Mesodermal cell (in vitro differentiated cells): ENCODE measurements at regions not wholly inside any gene's neighbourhood (a gene's known extent, or its start where the extent isn't known, plus 50 kb on each side); places are given as distances from the start of the nearest gene placed in this dataset.

Source experiments
- H3K27ac ChIP-seq: 2 replicates; pipeline ENCODE4 v1.7.0; 2013; ENCODE audit warnings: mild to moderate bottlenecking, low read depth, low read length, moderate library complexity; ENCODE audit not compliant: severe bottlenecking
- H3K36me3 ChIP-seq: 2 replicates; pipeline ENCODE4 v1.7.1; 2013; ENCODE audit warnings: mild to moderate bottlenecking, low read length, moderate library complexity; ENCODE audit not compliant: control insufficient read depth, insufficient read depth
- H3K4me1 ChIP-seq: one replicate; pipeline ENCODE4 v1.7.1; 2013; ENCODE audit warnings: mild to moderate bottlenecking, low read length; ENCODE audit not compliant: insufficient read depth, control insufficient read depth, poor library complexity, severe bottlenecking
- H3K4me3 ChIP-seq: 2 replicates; pipeline ENCODE4 v1.7.0; 2013; ENCODE audit warnings: low read length, control low read depth, mild to moderate bottlenecking; ENCODE audit not compliant: insufficient read depth, poor library complexity, severe bottlenecking; ENCODE audit errors: extremely low read depth
- H3K9me3 ChIP-seq: 2 replicates; pipeline ENCODE4 v1.7.1; 2013; ENCODE audit warnings: mild to moderate bottlenecking, low read length, moderate library complexity; ENCODE audit not compliant: control insufficient read depth
- WGBS, 2 experiments: methylation state at CpG; one replicate each; pipeline ENCODE4 v1.1.5; 2013; ENCODE audit warnings: missing lambda C conversion rate in 2 of 2; ENCODE audit not compliant: insufficient coverage in 2 of 2; 5-methylcytosine and 5-hydroxymethylcytosine counted together

- H3K27ac ChIP-seq = no peak overlapping the region
- H3K4me1 ChIP-seq = no peaks in the 10 kb centered on the region
- H3K36me3 ChIP-seq = no peaks in the 10 kb centered on the region
- H3K4me3 ChIP-seq = no peak overlapping the region
- 56 to 58% methylated on average over 10 of the region's 10 CpGs for WGBS, 2 experiments
- no peaks in the 10 kb centered on the region for H3K9me3 ChIP-seq
Measured at GRCh38 chr21:41583274-41583790, 75.4 kb upstream of the TMPRSS2 start.

DNA sequence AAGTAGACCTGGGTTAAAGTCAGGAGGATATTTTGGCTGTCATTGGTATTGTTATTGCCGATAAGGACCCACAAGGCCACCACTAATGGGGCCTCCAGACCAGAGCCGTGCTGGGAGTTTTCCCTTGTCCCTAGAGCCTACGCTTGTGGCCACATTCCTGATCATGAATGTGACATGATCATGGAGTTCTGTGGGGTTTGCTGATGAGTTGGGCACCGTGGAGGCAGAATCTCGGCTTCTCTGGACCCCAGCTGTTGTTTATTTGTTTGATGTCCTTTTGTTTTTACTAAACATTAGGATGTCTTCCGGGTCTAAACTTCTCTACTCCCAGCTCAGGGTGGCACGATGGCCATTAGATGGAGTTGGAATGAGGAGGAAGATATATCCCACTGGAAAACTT, 74.9 kb upstream of the TMPRSS2 start:
- WGBS, 2 experiments = 94 to 100% methylated on average over 3 of the region's 7 CpGs
- H3K4me1 ChIP-seq = no peaks in the 10 kb centered on the region

DNA sequence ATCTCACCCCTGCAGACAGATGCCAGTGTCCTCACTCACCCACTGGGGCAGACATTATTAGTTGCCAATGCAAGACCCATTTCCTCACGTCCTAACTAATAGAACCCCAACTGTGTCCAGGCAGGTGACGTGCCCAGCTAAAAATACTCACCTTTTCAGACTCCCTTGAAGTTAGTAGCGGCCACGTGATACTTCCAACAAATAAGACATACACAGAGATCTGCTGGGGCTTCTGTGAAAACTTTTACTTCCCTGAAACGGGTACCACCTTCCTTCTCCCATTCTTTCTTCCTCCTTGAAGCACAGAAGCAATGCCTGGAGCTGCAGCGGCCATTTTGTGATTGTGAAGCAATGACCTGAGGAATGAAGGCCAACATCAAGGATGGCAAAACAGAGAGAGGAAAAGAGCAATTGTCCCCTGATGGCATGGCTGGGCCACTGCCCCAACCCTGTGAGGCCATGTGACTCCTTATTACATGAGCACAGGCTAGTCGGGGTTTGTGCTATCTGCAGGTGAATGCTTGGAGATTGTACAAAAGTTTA, 74.4 kb upstream of the TMPRSS2 start:
- WGBS, 2 experiments = 92 to 95% methylated on average over 4 to 7 of the region's 7 CpGs
- Histone ChIP-seq H3K4me3 (no peak overlapping the region), H3K4me1 (no peaks in the 10 kb centered on the region), H3K9me3 (peaks cover 6% of the 10 kb centered on the region), H3K27ac (no peak overlapping the region), H3K36me3 (no peaks in the 10 kb centered on the region)

More for the DNA sequence above, 74.9 kb upstream of the TMPRSS2 start:
- H3K9me3 ChIP-seq = peaks cover 4% of the 10 kb centered on the region
- H3K4me3 ChIP-seq = no peak overlapping the region
- no peak overlapping the region for H3K27ac ChIP-seq
- H3K36me3 ChIP-seq = no peaks in the 10 kb centered on the region

DNA sequence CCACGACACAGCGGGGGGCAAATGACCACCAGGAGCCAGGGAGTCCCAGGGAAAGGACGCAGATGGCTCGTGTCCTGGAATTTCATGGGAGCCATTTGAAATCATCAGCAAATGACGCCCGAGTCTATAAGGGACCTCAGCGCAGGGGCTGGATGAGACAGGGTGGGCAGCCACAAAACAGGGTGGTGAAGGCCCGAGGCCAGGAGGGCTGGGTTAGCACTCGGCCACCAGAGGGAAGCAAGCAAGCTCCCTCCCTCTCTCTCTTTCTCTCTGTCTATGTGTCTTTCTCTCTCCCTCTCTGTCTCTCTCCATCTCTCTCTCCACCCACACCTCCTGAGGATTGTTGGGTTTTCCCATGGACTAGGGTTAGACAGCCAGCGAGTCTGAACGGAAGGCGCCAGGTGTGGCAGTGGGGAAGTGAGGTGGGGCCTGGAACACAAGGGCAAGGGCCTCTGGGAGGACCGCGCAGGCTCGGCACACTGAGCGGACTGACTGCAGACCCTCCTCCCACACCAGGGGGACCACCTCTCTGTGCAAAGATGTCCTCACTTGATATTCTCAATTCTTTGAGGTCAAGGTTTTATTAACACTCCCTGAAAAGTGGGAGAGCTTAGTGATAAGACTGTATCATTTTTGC, 73.8 kb upstream of the TMPRSS2 start:
- no peak overlapping the region for H3K4me3 ChIP-seq
- H3K9me3 ChIP-seq = peaks cover 10% of the 10 kb centered on the region
- H3K27ac ChIP-seq = no peak overlapping the region
- H3K36me3 ChIP-seq = no peaks in the 10 kb centered on the region
- 88 to 93% methylated on average over 7 to 14 of the region's 16 CpGs for WGBS, 2 experiments
- no peaks in the 10 kb centered on the region for H3K4me1 ChIP-seq

DNA sequence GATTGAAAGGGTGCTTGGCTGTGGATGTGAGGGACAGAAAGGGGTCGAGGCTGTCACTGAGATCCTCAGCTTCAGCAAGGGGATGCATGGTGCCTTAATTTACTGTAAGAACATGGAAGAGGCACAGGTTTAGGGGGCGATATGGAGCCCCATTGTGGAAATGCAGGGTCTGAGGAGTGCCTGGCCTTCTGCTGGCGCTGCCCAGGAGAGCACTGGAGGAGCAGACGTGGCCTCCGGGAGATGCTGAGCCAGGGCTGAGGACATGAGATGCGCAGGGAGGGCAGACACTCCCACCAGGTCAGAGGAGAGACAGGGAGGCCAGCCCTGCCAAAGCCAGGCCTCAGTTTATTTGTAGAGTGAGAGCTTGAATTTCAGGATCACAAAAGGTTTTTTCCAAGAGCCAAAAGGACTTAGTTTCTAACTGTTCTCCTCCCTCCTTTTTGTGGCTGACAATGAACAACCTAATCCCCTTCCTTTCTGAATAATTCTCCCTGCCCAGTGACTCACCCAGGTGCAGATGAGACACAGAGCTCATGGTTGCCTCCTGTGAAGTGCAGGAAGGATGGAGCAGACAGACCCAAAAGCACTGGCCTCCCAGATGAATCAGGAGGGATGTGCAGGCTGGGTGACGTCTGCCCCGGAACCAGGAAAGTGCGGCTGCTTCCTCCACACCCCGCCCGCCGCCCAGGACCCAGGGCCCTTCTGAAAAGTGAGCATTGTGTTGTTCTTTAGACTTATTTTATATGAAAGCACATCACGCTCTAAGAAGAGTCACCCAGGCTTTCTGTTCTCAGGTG, 73.0 kb upstream of the TMPRSS2 start:
- Histone ChIP-seq H3K4me3 (no peak overlapping the region), H3K27ac (no peak overlapping the region), H3K9me3 (peaks cover 13% of the 10 kb centered on the region), H3K36me3 (no peaks in the 10 kb centered on the region), H3K4me1 (no peaks in the 10 kb centered on the region)
- WGBS, 2 experiments = 76 to 81% methylated on average over 8 to 9 of the region's 13 CpGs

DNA sequence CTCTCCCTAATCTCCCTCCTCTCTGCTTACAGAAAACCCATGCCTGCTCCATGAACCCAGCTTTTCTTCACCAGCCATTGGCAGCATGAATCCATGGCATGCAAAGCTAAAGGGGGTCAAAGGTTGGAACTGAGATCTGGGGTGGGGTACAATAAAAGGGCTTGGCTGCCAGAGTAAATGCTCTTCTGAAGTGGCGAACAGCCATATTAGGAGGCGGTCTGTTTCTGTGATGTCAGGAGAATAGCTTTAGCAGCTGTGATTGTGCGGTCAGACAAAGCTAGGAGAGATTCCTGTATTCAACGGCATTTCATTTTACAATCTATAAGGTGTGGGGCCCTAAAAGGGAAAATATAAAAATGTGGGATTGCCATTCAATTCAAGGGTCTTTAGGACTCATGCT, 71.7 kb upstream of the TMPRSS2 start:
- no peak overlapping the region for H3K4me3 ChIP-seq
- H3K36me3 ChIP-seq = no peaks in the 10 kb centered on the region
- H3K9me3 ChIP-seq = peaks cover 13% of the 10 kb centered on the region
- 71 to 86% methylated on average over 2 to 4 of the region's 4 CpGs for WGBS, 2 experiments
- no peaks in the 10 kb centered on the region for H3K4me1 ChIP-seq
- H3K27ac ChIP-seq = no peak overlapping the region

GRCh38 chr21:41578716-41579115, 70.8 kb upstream of the TMPRSS2 start:
- no peak overlapping the region for H3K27ac ChIP-seq
- H3K4me3 ChIP-seq = no peak overlapping the region
- H3K36me3 ChIP-seq = no peaks in the 10 kb centered on the region
- peaks cover 13% of the 10 kb centered on the region for H3K9me3 ChIP-seq
- WGBS, 2 experiments = 80 to 90% methylated on average over 1 of the region's 2 CpGs
- H3K4me1 ChIP-seq = no peaks in the 10 kb centered on the region

- 83% methylated on average over 1 of the region's 1 CpG for WGBS, 2 experiments
- H3K4me1 ChIP-seq = no peaks in the 10 kb centered on the region
- no peak overlapping the region for H3K4me3 ChIP-seq
- H3K27ac ChIP-seq = no peak overlapping the region
- H3K9me3 ChIP-seq = peaks cover 13% of the 10 kb centered on the region
- H3K36me3 ChIP-seq = no peaks in the 10 kb centered on the region
Measured at GRCh38 chr21:41578083-41578482, 70.1 kb upstream of the TMPRSS2 start.

DNA sequence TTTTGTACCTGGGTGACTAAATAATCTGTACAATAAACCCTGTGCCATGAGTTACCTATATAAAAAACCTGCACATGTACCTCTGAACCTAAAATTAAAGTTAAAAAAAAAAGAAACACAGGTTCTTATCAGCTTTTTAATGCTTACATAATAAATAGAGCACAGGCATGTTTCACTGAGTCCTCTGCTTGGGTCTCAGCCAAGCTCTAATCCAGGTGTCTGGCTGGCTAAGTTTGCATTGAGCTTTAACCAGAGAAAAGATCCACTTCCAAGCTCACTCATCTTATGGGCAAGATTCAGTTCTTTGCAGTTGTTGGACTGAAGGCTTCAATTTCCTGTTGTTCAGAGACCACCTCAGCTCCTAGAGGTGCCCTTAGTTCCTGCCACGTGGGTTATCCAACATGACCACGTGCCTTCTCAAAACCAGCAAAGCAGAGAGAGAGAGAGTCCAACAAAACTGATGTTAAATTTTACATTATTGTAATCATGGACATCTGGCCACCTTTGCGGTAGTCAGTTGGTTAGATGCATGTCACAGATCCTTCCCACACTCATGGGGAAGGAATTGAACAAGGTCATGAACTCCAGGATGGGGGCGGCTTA, 68.2 kb upstream of the TMPRSS2 start:
- Histone ChIP-seq H3K4me3 (no peak overlapping the region), H3K27ac (no peak overlapping the region), H3K4me1 (no peaks in the 10 kb centered on the region), H3K9me3 (peaks cover 13% of the 10 kb centered on the region), H3K36me3 (no peaks in the 10 kb centered on the region)
- WGBS, 2 experiments = 60% methylated on average over 2 of the region's 4 CpGs; no CpG with 5 or more reads in 1 of the 2 experiments

DNA sequence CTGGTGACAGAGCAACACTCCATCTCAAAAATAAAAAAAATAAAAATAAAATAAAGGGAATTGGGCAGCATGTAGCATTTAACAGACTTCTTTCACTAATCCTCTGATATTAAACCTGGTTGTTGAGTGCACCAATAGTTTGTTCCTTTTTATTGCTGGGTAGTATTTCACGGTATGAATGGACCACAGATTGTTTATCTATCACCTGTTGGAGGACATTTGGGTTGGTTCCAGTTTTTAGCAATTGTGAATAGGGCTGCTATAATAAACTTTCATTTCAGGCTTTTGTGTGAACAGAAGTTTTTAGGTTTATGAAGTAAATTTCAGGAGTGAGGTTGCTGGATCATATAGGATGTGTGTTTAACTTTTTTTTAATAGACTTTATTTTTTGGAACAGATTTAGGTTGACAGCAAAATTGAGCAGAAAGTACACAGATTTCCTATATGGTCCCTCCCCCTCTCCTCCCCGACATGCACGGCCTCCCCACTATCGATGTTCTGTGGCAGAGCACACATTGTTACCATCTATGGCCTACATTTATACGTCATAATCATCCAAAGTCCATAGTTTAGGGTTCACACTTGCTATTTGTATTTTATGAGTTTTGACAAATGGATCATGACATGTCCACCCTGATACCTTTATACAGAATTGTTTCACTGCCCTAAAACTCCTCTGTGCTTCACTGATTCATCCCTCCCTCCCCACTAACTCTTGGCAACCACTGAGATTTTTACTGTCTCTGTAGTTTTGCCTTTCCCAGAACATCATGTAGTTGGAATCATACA, 66.1 kb upstream of the TMPRSS2 start:
- no peak overlapping the region for H3K27ac ChIP-seq
- H3K36me3 ChIP-seq = no peaks in the 10 kb centered on the region
- H3K9me3 ChIP-seq = peaks cover 13% of the 10 kb centered on the region
- no peaks in the 10 kb centered on the region for H3K4me1 ChIP-seq
- H3K4me3 ChIP-seq = no peak overlapping the region
- WGBS, 2 experiments = 79% methylated on average over 5 of the region's 5 CpGs; no CpG with 5 or more reads in 1 of the 2 experiments
